ENCODE measurements at regions not wholly inside any gene's neighbourhood (a gene's known extent, or its start where the extent isn't known, plus 50 kb on each side); places are given as distances from the start of the nearest gene placed in this dataset.

- intact Hi-C loops (cut with micrococcal nuclease): no loop called here
Observed at GRCh38 chr2:21489080-21489479, 365.3 kb downstream of the TDRD15 start.

DNA sequence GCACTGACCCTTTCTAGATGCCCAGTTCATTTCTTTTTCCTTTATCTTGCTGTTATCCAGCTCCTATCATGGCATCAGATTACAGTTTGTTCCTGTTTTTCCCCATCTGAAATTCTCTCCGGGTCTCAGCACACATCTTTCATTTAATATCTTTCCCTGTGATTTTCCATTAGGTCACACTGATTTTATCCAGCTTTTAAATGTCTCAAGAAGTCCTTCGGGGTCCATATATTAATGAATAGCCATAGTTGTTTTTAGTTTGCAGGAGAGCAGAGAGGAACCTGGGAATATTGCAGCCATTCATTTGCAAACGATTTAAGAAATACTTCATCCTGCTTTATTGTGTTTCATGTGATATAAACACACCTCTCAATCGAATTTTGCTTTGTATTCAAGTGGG, 374.2 kb downstream of the TDRD15 start:
- intact Hi-C loops (cut with micrococcal nuclease): no loop called here

DNA sequence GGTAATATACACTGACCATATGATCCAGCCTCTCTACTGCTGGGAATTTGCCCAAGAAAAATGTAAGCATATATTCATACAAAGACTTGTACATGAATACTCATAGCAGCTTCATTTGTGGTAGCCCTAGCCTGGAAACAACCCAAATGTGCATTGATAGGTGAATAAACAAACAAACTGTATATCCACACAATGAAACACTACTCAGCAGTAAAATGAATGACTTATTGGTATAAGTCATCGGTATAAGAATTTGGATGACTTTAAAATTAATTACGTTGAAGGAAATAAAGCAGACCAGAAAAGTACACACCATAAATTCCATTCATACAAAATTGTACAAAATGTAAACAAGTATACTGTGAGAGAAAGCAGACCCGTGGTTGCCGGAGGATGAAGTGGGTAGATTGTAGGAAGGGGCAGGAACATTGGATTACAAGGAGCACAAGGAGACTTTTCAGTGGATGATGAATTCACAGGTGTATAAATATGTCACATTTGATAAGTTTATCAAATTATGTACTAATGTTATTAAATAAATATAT, 376.7 kb downstream of the TDRD15 start:
- intact Hi-C loops (cut with micrococcal nuclease): no loop called here

- intact Hi-C loops (cut with micrococcal nuclease): no loop called here
Observed at GRCh38 chr2:21501376-21502027, 377.7 kb downstream of the TDRD15 start.

GRCh38 chr2:21515903-21516302, 392.1 kb downstream of the TDRD15 start:
- intact Hi-C loops (cut with micrococcal nuclease): no loop called here

DNA sequence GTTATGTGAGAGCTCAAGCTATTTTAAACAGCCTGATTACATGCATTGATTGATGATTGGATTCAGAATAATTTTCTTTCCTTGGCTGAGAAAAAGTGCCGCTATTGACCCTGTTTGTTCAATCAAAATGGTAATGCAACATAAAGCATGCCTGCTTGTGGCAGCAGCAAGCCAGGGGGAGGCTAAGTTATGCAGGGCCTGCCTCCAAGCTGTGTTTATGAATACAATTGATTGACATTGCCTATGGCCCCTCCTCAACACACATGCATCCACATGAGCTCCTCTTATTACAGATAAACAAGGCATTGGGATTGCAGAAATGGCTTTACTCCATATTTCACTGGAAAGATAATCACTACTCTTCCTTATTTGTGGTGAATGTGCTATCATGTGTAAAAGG, 395.6 kb downstream of the TDRD15 start:
- intact Hi-C loops (cut with micrococcal nuclease): no loop called here

- intact Hi-C loops (cut with micrococcal nuclease): no loop called here
Observed at GRCh38 chr2:21519821-21520220, 396.1 kb downstream of the TDRD15 start.

DNA sequence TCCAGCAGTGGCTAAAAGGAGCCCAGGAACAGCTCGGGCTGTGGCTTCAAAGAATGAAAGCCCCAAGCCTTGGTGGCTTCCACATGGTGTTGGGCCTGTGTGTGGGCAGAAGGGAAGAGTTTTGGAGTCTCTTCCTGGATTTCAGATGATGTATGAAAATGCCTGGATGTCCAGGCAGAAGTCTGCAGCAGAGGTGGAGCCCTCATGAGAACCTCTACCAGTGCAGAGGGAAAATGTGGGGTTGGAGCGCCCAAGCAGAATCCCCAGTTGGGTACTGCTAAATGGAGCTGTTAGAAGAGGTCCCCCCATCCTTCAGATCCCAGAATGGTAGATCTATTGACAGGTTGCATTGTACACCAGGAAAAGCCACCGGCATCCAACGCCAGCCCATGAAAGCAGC, 412.1 kb downstream of the TDRD15 start:
- intact Hi-C loops (cut with micrococcal nuclease): no loop called here

- intact Hi-C loops (cut with micrococcal nuclease): no loop called here
Observed at GRCh38 chr2:21539685-21540084, 415.9 kb downstream of the TDRD15 start.

DNA sequence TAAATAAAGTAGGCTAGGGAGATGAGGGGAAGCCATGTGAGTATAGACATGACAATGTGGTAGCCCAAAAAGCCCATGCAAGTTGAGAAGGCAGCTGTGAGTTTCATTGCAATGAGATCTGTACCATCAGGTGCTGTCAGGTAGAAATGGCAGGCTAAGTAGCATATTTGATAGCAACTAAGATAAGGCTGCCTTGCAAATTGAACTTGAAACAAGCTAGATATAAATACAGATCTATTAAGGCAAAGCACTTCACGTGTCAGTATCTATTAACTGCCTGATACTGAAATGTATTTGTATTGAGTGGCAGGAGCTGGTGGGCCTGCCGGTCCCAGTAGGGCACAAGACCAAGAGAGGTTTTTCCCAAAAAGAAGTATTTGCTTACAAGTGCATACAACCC, 419.9 kb downstream of the TDRD15 start:
- intact Hi-C loops (cut with micrococcal nuclease): no loop called here

- intact Hi-C loops (cut with micrococcal nuclease): no loop called here
Observed at GRCh38 chr2:21544392-21544791, 420.6 kb downstream of the TDRD15 start.

DNA sequence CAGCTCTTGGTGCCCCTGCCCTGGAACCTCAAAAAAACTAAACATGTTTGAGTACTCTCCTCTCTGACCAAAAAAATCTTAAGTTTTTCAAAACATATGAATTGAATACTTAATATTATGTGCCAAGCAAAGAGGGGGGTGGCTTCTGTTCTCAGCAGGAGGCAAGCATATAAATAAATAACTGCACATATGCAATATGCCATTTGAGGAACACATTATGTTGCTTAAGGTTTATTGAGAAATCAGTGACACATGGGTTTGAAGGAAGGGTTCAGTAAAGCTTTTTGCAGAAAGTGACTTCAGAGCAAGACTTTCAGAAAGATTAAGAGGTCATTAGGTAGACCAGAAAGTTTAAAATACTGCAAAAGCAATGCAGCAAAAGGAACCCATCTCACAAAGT, 429.2 kb downstream of the TDRD15 start:
- intact Hi-C loops (cut with micrococcal nuclease): no loop called here

- intact Hi-C loops (cut with micrococcal nuclease): no loop called here
Observed at GRCh38 chr2:21559351-21559750, 435.6 kb downstream of the TDRD15 start.

DNA sequence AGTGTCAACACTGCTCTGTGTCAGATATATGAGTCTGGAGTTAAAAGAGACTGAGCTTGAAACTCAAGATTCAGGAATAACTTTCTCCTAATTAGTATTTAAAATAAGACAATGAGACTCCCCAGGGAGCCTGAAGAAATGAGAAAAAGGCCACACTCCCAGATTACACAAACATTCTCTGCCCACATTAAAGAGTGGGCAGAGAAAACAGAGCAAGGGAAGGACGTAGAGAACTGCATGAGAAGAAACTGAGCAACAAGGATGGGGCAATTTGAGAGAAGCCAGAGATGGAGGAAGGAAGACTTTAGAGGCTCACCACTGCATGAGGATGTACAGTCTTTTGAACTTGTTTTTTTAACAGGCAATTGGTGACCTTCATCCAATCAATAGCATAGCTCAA, 438.2 kb downstream of the TDRD15 start:
- intact Hi-C loops (cut with micrococcal nuclease): no loop called here

GRCh38 chr2:21567395-21567794, 443.6 kb downstream of the TDRD15 start:
- intact Hi-C loops (cut with micrococcal nuclease): no loop called here

GRCh38 chr2:21571686-21572085, 447.9 kb downstream of the TDRD15 start:
- intact Hi-C loops (cut with micrococcal nuclease): no loop called here

DNA sequence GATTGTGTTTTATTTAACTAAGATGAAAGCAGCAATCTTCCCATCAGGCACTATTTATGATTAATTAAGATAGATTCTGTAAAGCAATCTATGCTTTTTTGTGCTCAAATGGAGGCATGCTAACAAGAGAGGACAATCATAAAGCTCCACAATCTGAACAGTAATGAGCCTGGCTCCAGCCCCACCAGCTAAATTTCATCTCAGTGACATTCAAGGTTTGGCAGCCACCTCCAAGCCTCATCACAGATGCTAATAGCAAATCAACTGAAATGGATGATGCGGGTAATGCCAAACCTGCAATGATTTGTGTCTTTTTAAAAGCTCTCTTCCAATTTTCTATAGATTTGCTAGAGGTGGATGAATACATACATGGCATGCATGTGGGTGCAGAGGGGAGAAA, 456.6 kb downstream of the TDRD15 start:
- intact Hi-C loops (cut with micrococcal nuclease): no loop called here

- intact Hi-C loops (cut with micrococcal nuclease): no loop called here
Observed at GRCh38 chr2:21585881-21586280, 462.1 kb downstream of the TDRD15 start.

- intact Hi-C loops (cut with micrococcal nuclease): no loop called here
Observed at GRCh38 chr2:21590026-21590690, 466.4 kb downstream of the TDRD15 start.

DNA sequence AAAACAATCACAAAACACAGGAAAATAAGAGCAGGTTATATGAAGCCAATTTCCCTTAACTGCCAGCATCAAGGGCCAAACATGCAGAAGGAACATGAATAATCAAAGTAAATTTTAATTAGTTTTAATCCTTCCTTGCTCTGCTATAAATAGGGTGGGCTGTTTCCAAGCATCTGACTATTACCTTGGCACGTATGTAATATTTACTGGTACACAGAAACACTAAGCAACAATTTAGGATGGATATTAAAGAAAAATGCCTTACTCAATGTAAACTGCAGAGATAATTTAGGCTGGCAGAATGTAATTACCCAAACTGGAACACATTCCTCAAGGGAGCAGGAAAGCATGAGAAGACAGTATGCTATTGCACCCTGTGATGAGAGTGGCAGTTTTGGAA, 468.2 kb downstream of the TDRD15 start:
- intact Hi-C loops (cut with micrococcal nuclease): no loop called here

DNA sequence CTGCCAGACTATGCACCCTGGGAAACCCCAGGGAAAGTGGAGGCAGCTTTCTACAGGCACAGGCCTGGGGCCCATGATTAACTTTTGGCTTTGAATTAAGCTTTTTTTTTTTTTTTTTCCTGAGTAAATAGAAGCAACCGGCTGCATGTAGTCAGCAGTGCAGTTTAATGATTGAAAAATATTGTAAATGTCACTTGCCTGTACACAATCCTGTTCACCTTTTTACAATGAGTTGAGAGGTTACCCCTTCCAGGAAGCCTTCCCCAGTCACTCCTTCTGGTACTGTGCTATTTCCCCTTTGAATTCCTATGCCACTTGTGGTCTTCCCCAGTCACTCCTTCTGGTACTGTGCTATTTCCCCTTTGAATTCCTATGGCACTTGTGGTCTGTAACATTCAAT, 475.6 kb downstream of the TDRD15 start:
- intact Hi-C loops (cut with micrococcal nuclease): no loop called here

GRCh38 chr2:21602789-21603188, 479.0 kb downstream of the TDRD15 start:
- intact Hi-C loops (cut with micrococcal nuclease): no loop called here

DNA sequence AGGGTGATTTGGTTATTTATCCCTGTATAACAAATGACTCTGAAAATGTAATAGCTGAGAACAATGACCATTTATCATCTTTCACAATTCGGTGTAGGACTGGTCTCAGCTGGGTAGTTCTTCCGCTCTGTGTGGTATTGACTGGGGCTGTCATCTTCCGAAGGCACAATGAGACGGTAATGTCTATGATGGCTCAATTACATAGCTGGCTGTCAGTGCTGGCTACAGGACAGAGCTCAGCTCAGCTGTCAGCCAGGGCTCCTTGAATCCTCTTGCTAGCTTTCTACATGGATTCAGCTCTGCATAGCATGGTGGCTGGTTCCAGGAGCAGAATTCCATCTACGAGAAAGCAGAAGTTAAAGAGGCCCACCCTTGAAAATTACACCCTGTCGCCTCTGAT, 483.8 kb downstream of the TDRD15 start:
- intact Hi-C loops (cut with micrococcal nuclease): no loop called here
